K562 (cell line): ENCODE measurements at regions not wholly inside any gene's neighbourhood (a gene's known extent, or its start where the extent isn't known, plus 50 kb on each side); places are given as distances from the start of the nearest gene placed in this dataset.

Source experiments
- EP300 ChIP-seq: IDR thresholded peaks from 2 replicates; pipeline ENCODE4 v1.6.1; 2012; ENCODE audit warnings: low read length, improper control_type of control experiment
- EZH2 ChIP-seq: IDR thresholded peaks from 2 replicates; pipeline ENCODE4 v1.6.1; 2012; ENCODE audit warnings: low read depth, mild to moderate bottlenecking, inconsistent platforms, low read length, borderline replicate concordance
- PRDM10 ChIP-seq: fragments of 450-650 bp; IDR thresholded peaks from 2 replicates; pipeline ENCODE4 v1.6.1; 2018; ENCODE audit not compliant: partially characterized antibody
- RBFOX2 ChIP-seq: fragments of 200-400 bp; formaldehyde crosslinking; IDR thresholded peaks from 2 replicates; pipeline ENCODE4 v1.6.1; 2017; ENCODE audit warnings: low read depth, mild to moderate bottlenecking, low read length, moderate library complexity
- ZNF274 ChIP-seq: IDR thresholded peaks from 2 replicates; pipeline ENCODE4 v1.6.1; 2011; ENCODE audit warnings: low read depth, mild to moderate bottlenecking, low read length, moderate library complexity, borderline replicate concordance

GRCh38 chr2:238505119-238505891 is 78.6 kb downstream of the ASB1 start:
- no peak for TF ChIP-seq ZNF274
- TF ChIP-seq EP300, result no peak
- no peak for TF ChIP-seq PRDM10
- no peak for TF ChIP-seq EZH2
- no peak for TF ChIP-seq RBFOX2
